ENCODE measurements at regions not wholly inside any gene's neighbourhood (a gene's known extent, or its start where the extent isn't known, plus 50 kb on each side); places are given as distances from the start of the nearest gene placed in this dataset.

DNA sequence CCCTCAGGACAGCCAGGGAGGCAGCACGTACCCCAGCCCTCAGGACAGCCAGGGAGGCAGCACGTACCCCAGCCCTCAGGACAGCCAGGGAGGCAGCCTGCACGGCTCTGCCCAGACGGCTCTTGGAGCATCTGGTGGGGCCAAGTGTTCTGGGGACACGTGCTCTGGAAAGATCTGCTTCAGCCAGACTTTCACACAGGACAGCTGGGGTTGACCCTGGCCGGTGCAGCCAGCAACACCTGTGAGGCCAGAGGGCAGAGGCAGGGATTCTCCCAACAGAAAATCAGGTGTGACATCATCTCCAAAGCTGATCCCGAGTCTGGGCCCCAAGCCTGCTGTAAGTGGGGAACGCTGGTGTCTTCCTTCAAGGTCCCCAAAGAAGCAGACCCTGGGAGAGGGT, 55.5 kb upstream of the SLCO4A1 start:
- H3K9me3 ChIP-seq, result no peaks in the 10 kb centered on the region
- TF ChIP-seq, protein P1, sequence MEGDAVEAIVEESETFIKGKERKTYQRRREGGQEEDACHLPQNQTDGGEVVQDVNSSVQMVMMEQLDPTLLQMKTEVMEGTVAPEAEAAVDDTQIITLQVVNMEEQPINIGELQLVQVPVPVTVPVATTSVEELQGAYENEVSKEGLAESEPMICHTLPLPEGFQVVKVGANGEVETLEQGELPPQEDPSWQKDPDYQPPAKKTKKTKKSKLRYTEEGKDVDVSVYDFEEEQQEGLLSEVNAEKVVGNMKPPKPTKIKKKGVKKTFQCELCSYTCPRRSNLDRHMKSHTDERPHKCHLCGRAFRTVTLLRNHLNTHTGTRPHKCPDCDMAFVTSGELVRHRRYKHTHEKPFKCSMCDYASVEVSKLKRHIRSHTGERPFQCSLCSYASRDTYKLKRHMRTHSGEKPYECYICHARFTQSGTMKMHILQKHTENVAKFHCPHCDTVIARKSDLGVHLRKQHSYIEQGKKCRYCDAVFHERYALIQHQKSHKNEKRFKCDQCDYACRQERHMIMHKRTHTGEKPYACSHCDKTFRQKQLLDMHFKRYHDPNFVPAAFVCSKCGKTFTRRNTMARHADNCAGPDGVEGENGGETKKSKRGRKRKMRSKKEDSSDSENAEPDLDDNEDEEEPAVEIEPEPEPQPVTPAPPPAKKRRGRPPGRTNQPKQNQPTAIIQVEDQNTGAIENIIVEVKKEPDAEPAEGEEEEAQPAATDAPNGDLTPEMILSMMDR (IDR thresholded peaks at IDR 0.05), result no peak
- TF ChIP-seq POLR2A (IDR thresholded peaks at IDR 0.05) (no peak), POLR2AphosphoS5 (IDR thresholded peaks at IDR 0.05) (no peak)
- no peak for DNase-seq (ENCODE audit: low spot score in 2 of 2)
- H3K4me3 ChIP-seq, result no peak overlapping the region
- no peaks in the 10 kb centered on the region for H3K4me1 ChIP-seq
- H3K36me3 ChIP-seq, result no peaks in the 10 kb centered on the region
- peaks cover 0 to 78% of the 10 kb centered on the region in 2 donors for H3K27me3 ChIP-seq
- intact Hi-C loops (cut with DNase I; ENCODE audit: low total_unique reads), result no loop called here
- H3K27ac ChIP-seq, result no peak overlapping the region

DNA sequence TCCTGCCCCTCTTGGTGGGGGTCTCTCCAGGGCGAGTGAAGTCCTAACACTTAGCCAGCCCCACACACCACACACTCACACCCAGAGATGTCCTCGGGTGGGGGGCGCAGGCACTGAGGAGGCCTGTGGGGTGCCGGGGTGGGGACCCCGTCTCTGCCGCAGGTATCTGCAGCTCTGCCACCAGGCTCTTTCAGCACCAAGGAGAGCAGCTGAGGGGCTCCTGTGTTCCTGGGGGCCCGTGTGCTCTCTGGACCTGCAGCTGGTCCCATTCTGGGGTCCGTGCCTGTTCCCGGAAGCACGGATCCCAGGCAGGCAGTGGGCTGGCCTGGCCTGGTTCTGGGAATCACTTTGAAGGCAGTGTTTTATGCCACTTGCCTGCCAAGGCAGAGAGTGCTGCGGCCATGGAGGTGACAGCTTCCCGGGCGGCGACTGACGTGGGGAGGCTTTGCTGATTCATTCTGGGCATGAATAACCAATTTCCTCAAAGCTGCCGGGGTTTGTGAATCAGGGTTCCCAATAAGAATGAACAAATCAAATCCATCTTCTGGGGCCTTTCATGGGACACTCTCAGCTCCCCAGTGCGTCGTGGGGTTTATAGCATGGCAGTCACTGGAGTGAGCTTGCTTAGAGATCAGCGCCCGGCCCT, 54.4 kb upstream of the SLCO4A1 start:
- Histone ChIP-seq H3K27me3 (peaks cover 0 to 67% of the 10 kb centered on the region in 2 donors), H3K4me3 (no peak overlapping the region), H3K27ac (no peak overlapping the region), H3K36me3 (no peaks in the 10 kb centered on the region), H3K9me3 (no peaks in the 10 kb centered on the region), H3K4me1 (no peaks in the 10 kb centered on the region)
- TF ChIP-seq POLR2A (IDR thresholded peaks at IDR 0.05), result no peak
- TF ChIP-seq, protein P1 (IDR thresholded peaks at IDR 0.05), result no peak
- TF ChIP-seq POLR2AphosphoS5 (IDR thresholded peaks at IDR 0.05), result no peak
- intact Hi-C loops (cut with DNase I; ENCODE audit: low total_unique reads), result no loop called here
- DNase-seq (ENCODE audit: low spot score in 2 of 2), result no peak

DNA sequence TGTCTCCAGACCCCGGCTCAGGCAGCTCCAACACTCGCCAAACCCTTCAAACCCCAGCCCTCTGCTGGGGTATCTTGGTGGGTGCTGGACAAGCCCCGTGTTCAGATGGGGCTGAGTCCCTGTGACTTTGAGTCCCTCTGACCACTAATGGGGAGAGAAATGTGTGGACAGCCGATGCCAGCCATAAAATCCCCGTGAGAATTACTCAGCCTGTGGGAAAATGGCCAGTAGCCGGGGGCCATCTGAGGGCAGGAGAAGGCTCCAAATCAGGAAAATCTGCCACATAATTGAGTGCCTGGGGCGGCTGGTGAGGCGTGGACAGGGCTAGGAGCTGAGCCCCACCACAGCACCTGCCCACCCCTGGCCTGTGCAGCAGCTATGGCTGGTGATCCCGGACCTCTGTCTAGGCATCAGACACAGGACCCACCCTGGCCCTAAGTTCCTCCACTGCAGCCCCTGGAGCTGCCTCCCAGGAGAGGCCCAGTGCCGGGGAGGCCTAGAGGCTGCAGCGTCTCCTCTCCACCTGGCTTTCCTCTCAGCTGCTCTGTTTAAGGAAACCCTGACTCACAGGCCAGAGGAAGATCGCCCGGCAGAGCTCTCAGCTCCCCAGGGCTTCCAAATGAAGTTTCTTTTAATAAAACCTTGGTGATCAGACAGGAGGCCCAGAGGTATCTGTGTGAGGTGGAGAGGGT, 53.7 kb upstream of the SLCO4A1 start:
- intact Hi-C loops (cut with DNase I; ENCODE audit: low total_unique reads), result no loop called here
- no peaks in the 10 kb centered on the region for H3K4me1 ChIP-seq
- TF ChIP-seq POLR2A (IDR thresholded peaks at IDR 0.05) (no peak), POLR2AphosphoS5 (IDR thresholded peaks at IDR 0.05) (no peak)
- TF ChIP-seq, protein P1 (IDR thresholded peaks at IDR 0.05), result no peak

DNA sequence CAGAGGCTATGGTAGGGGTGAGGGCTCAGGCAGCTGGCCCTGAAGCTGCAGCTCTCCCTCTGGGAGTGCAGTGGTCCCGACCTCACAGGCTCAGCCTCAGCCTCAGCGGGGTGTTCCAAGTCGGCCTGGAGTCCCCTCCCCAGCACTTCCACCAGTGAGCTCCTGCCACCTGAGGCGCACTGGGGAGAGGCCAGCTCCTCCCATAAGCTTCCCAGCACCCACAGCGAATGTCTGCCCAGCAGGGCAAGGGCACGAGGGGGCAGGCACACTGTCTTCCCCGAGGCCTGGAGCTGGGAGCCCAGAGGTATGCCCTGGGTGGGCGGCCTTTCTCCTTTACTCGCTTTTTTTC, 53.2 kb upstream of the SLCO4A1 start:
- H3K27me3 ChIP-seq, result peaks cover 0 to 70% of the 10 kb centered on the region in 2 donors

More for the DNA sequence above, 53.7 kb upstream of the SLCO4A1 start:
- Histone ChIP-seq H3K4me3 (no peak overlapping the region), H3K9me3 (no peaks in the 10 kb centered on the region), H3K27me3 (peaks cover 0 to 70% of the 10 kb centered on the region in 2 donors), H3K27ac (no peak overlapping the region), H3K36me3 (no peaks in the 10 kb centered on the region)
- DNase-seq (ENCODE audit: low spot score in 2 of 2), result no peak

DNA sequence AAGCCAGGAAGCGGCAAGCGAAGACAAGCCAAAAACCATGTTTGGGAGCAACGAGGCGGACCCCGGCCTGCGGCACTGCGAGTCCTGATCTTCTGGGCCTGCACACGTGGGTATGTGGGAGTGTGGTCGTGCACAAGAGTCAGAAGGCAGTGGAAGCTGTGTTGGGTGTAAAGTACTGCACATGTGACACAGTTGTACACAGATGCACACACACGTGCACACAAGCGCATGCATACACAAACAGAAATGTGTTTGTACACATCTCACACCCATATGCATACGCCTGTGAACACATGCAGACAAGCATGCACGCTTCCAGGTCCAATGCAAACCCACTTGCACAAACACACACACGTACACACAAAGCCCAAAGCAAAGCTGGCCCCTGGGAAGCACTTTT, 52.6 kb upstream of the SLCO4A1 start:
- no peak overlapping the region for H3K4me3 ChIP-seq
- TF ChIP-seq, protein P1 (IDR thresholded peaks at IDR 0.05), result no peak
- no peak overlapping the region for H3K27ac ChIP-seq
- DNase-seq (ENCODE audit: low spot score in 2 of 2), result no peak
- H3K36me3 ChIP-seq, result no peaks in the 10 kb centered on the region
- H3K4me1 ChIP-seq, result no peaks in the 10 kb centered on the region
- H3K9me3 ChIP-seq, result no peaks in the 10 kb centered on the region
- intact Hi-C loops (cut with DNase I; ENCODE audit: low total_unique reads), result no loop called here
- H3K27me3 ChIP-seq, result peaks cover 0 to 68% of the 10 kb centered on the region in 2 donors

More for the DNA sequence above, 53.2 kb upstream of the SLCO4A1 start:
- TF ChIP-seq, protein P1 (IDR thresholded peaks at IDR 0.05), result no peak
- TF ChIP-seq POLR2A (IDR thresholded peaks at IDR 0.05), result no peak
- no peak for TF ChIP-seq POLR2AphosphoS5 (IDR thresholded peaks at IDR 0.05)
- no peaks in the 10 kb centered on the region for H3K9me3 ChIP-seq
- no peaks in the 10 kb centered on the region for H3K36me3 ChIP-seq
- DNase-seq (ENCODE audit: low spot score in 2 of 2), result no peak
- intact Hi-C loops (cut with DNase I; ENCODE audit: low total_unique reads), result no loop called here
- no peaks in the 10 kb centered on the region for H3K4me1 ChIP-seq
- H3K4me3 ChIP-seq, result no peak overlapping the region
- H3K27ac ChIP-seq, result no peak overlapping the region
